ENCODE measurements at regions not wholly inside any gene's neighbourhood (a gene's known extent, or its start where the extent isn't known, plus 50 kb on each side); places are given as distances from the start of the nearest gene placed in this dataset.

DNA sequence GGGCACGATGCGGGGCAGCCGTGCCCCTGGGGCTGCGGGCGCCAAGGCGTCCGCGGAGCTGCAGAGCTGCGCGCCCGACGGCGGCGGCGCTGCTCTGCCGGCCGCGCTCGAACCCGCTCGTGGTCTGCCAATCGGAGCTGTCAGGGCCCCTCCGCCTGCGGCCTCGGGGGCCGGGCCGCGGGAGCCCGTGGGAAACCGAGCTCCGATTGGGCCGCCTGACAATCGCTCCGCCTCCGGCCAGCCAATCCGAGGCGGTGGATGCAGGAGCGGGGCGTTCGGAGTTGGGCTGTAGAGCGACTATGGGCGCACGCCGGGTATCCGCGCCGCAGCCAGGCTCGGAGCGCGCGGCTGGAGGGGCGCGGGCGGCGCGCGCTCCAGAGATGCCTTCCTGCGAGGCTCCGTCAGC, 100.5 kb upstream of the SOD1 start (continued):
- TF ChIP-seq ETV6 (conservative IDR thresholded peaks at IDR 0.05 in 1 of 2, IDR thresholded peaks at IDR 0.05 in 1 of 2; ENCODE audit: borderline replicate concordance in 1 of 2, low read depth in 1 of 2) (no peak), DPF2 (IDR thresholded peaks at IDR 0.05) (peak; percentile 90; the same call in 1 of the 2 replicates), ZSCAN29 (IDR thresholded peaks at IDR 0.05) (0 out of 2 replicates have a peak, but pooled peaks have one; percentile 36), ZNF384 (IDR thresholded peaks at IDR 0.05; ENCODE audit: borderline replicate concordance, low read depth, low read length) (no peak), ZNF687 (IDR thresholded peaks at IDR 0.05) (0 out of 2 replicates have a peak, but pooled peaks have one; percentile 34), EGR1 (IDR thresholded peaks at IDR 0.05; ENCODE audit: borderline replicate concordance in 1 of 2, low read depth in 2 of 2, low read length in 2 of 2) (no peak), LARP7 (IDR thresholded peaks at IDR 0.05) (peak; percentile 42), SPI1 (IDR thresholded peaks at IDR 0.05; ENCODE audit: borderline replicate concordance, insufficient read depth, low read depth, low read length) (no peak), PBX3 (IDR thresholded peaks at IDR 0.05; ENCODE audit: insufficient replicate concordance, low read depth, low read length) (peak; percentile 93), E2F4 (IDR thresholded peaks at IDR 0.05; ENCODE audit: low read depth, low read length) (peak; percentile 81), IKZF1 (conservative IDR thresholded peaks at IDR 0.05) (peak; percentile 20), ELK1 (IDR thresholded peaks at IDR 0.05; ENCODE audit: low read depth, low read length) (no peak), GATAD2B (conservative IDR thresholded peaks at IDR 0.05; ENCODE audit: low read depth) (peak; percentile 59; the same call in 1 of the 2 replicates), PAX5 (IDR thresholded peaks at IDR 0.05; ENCODE audit: borderline replicate concordance, low read depth, low read length) (no peak), SREBF2 (IDR thresholded peaks at IDR 0.05; ENCODE audit: low read length) (no peak), ZZZ3 (IDR thresholded peaks at IDR 0.05; ENCODE audit: control insufficient read depth, insufficient read length, low read depth) (no peak), CHD2 (IDR thresholded peaks at IDR 0.05; ENCODE audit: borderline replicate concordance, low read depth, low read length) (peak; percentile 49), SUPT20H (IDR thresholded peaks at IDR 0.05; ENCODE audit: borderline replicate concordance, control insufficient read depth, low read depth, low read length) (no peak), ATF3 (IDR thresholded peaks at IDR 0.05; ENCODE audit: borderline replicate concordance, extremely low read depth, low read depth, low read length) (no peak), SP1 (IDR thresholded peaks at IDR 0.05; ENCODE audit: low read depth, low read length) (peak; percentile 72), EZH2 (IDR thresholded peaks at IDR 0.05; ENCODE audit: borderline replicate concordance, control insufficient read depth, low read depth, low read length) (no peak)
- TF ChIP-seq, protein P1, sequence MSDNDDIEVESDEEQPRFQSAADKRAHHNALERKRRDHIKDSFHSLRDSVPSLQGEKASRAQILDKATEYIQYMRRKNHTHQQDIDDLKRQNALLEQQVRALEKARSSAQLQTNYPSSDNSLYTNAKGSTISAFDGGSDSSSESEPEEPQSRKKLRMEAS (IDR thresholded peaks at IDR 0.05; ENCODE audit: low read depth, low read length): no peak
